Activated naive CD8-positive, alpha-beta T cell treated with anti-CD3 and anti-CD28 coated beads, Interleukin-2, amount 50 U/mL, for 24 hours (primary cell): ENCODE measurements at regions not wholly inside any gene's neighbourhood (a gene's known extent, or its start where the extent isn't known, plus 50 kb on each side); places are given as distances from the start of the nearest gene placed in this dataset.

Source experiments
- ATAC-seq: fragments of 150-1000 bp; cut with Tn5 transposase; one replicate; pipeline ENCODE4 v1.10.0; 2021
- DNase-seq: peaks from one replicate; pipeline ENCODE4 v3.0.0; 2021
- H3K27ac Mint-ChIP-seq: one replicate; pipeline ENCODE4 v1.8.0; 2021; ENCODE audit warnings: mild to moderate bottlenecking, mixed read lengths
- H3K27me3 Mint-ChIP-seq: one replicate; pipeline ENCODE4 v1.8.0; 2021; ENCODE audit warnings: mixed read lengths
- H3K36me3 Mint-ChIP-seq: one replicate; pipeline ENCODE4 v1.8.0; 2021; ENCODE audit warnings: low read depth, mixed read lengths
- H3K4me1 Mint-ChIP-seq: one replicate; pipeline ENCODE4 v1.8.0; 2021; ENCODE audit warnings: mixed read lengths
- H3K4me3 Mint-ChIP-seq: one replicate; pipeline ENCODE4 v1.8.0; 2021; ENCODE audit warnings: mild to moderate bottlenecking, moderate library complexity, mixed read lengths
- H3K9me3 Mint-ChIP-seq: one replicate; pipeline ENCODE4 v1.8.0; 2021; ENCODE audit warnings: mixed read lengths

- peaks cover 10% of the 10 kb centered on the region for H3K9me3 Mint-ChIP-seq
- H3K4me3 Mint-ChIP-seq, result no peak overlapping the region
- no peak for DNase-seq
- no peak overlapping the region for H3K27ac Mint-ChIP-seq
- no peaks in the 10 kb centered on the region for H3K36me3 Mint-ChIP-seq
- no peak for ATAC-seq
- no peaks in the 10 kb centered on the region for H3K4me1 Mint-ChIP-seq
- H3K27me3 Mint-ChIP-seq, result no peaks in the 10 kb centered on the region
These were observed 817.5 kb downstream of the CDH11 start for GRCh38 chr16:64304396-64304795.

- DNase-seq (no peak), ATAC-seq (no peak)
- H3K27me3 Mint-ChIP-seq, result no peaks in the 10 kb centered on the region
- H3K27ac Mint-ChIP-seq, result no peak overlapping the region
- H3K4me3 Mint-ChIP-seq, result no peak overlapping the region
- H3K9me3 Mint-ChIP-seq, result peaks cover 24% of the 10 kb centered on the region
- no peaks in the 10 kb centered on the region for H3K36me3 Mint-ChIP-seq
- H3K4me1 Mint-ChIP-seq, result no peaks in the 10 kb centered on the region
These were observed 823.8 kb downstream of the CDH11 start for GRCh38 chr16:64297863-64298600.

- Mint-ChIP-seq H3K4me1 (no peaks in the 10 kb centered on the region), H3K9me3 (peaks cover 28% of the 10 kb centered on the region), H3K4me3 (no peak overlapping the region), H3K27ac (no peak overlapping the region), H3K36me3 (no peaks in the 10 kb centered on the region), H3K27me3 (no peaks in the 10 kb centered on the region)
- DNase-seq, result no peak
- ATAC-seq, result no peak
These were observed 826.4 kb downstream of the CDH11 start for GRCh38 chr16:64295466-64295865.

- H3K4me1 Mint-ChIP-seq, result no peaks in the 10 kb centered on the region
These were observed 828.9 kb downstream of the CDH11 start for GRCh38 chr16:64292953-64293352.

GRCh38 chr16:64292161-64292560 lies 829.7 kb downstream of the CDH11 start:
- Mint-ChIP-seq H3K36me3 (no peaks in the 10 kb centered on the region), H3K4me3 (no peak overlapping the region), H3K27ac (no peak overlapping the region), H3K27me3 (no peaks in the 10 kb centered on the region), H3K4me1 (no peaks in the 10 kb centered on the region), H3K9me3 (peaks cover 17% of the 10 kb centered on the region)
- ATAC-seq (no peak), DNase-seq (no peak)

More at GRCh38 chr16:64292953-64293352, 828.9 kb downstream of the CDH11 start:
- DNase-seq (no peak), ATAC-seq (no peak)
- Mint-ChIP-seq H3K27ac (no peak overlapping the region), H3K36me3 (no peaks in the 10 kb centered on the region), H3K9me3 (peaks cover 22% of the 10 kb centered on the region), H3K4me3 (no peak overlapping the region), H3K27me3 (no peaks in the 10 kb centered on the region)

GRCh38 chr16:64290461-64290860 lies 831.4 kb downstream of the CDH11 start:
- no peaks in the 10 kb centered on the region for H3K27me3 Mint-ChIP-seq
- no peak overlapping the region for H3K4me3 Mint-ChIP-seq
- no peaks in the 10 kb centered on the region for H3K4me1 Mint-ChIP-seq
- DNase-seq, result no peak
- no peak for ATAC-seq
- H3K9me3 Mint-ChIP-seq, result peaks cover 21% of the 10 kb centered on the region
- H3K27ac Mint-ChIP-seq, result no peak overlapping the region
- H3K36me3 Mint-ChIP-seq, result no peaks in the 10 kb centered on the region

GRCh38 chr16:64287655-64288528 lies 834.0 kb downstream of the CDH11 start:
- H3K27me3 Mint-ChIP-seq, result no peaks in the 10 kb centered on the region
- H3K27ac Mint-ChIP-seq, result no peak overlapping the region
- no peak overlapping the region for H3K4me3 Mint-ChIP-seq
- no peak for DNase-seq
- no peaks in the 10 kb centered on the region for H3K4me1 Mint-ChIP-seq
- H3K36me3 Mint-ChIP-seq, result no peaks in the 10 kb centered on the region
- peaks cover 19% of the 10 kb centered on the region for H3K9me3 Mint-ChIP-seq
- no peak for ATAC-seq

- Mint-ChIP-seq H3K36me3 (no peaks in the 10 kb centered on the region), H3K4me1 (no peaks in the 10 kb centered on the region), H3K9me3 (peaks cover 25% of the 10 kb centered on the region), H3K27ac (no peak overlapping the region), H3K4me3 (no peak overlapping the region), H3K27me3 (no peaks in the 10 kb centered on the region)
- DNase-seq (no peak), ATAC-seq (no peak)
These were observed 839.7 kb downstream of the CDH11 start for GRCh38 chr16:64282181-64282580.

- Mint-ChIP-seq H3K4me1 (no peaks in the 10 kb centered on the region), H3K4me3 (no peak overlapping the region), H3K27ac (no peak overlapping the region), H3K27me3 (no peaks in the 10 kb centered on the region), H3K9me3 (peaks cover 18% of the 10 kb centered on the region), H3K36me3 (no peaks in the 10 kb centered on the region)
- ATAC-seq (no peak), DNase-seq (no peak)
These were observed 841.5 kb downstream of the CDH11 start for GRCh38 chr16:64280317-64280716.

- Mint-ChIP-seq H3K4me3 (no peak overlapping the region), H3K9me3 (peaks cover 13% of the 10 kb centered on the region), H3K27me3 (no peaks in the 10 kb centered on the region), H3K27ac (no peak overlapping the region), H3K4me1 (no peaks in the 10 kb centered on the region), H3K36me3 (no peaks in the 10 kb centered on the region)
- no peak for DNase-seq
- ATAC-seq, result no peak
These were observed 843.7 kb downstream of the CDH11 start for GRCh38 chr16:64278196-64278595.

- Mint-ChIP-seq H3K9me3 (peaks cover 26% of the 10 kb centered on the region), H3K27ac (no peak overlapping the region), H3K36me3 (no peaks in the 10 kb centered on the region), H3K27me3 (no peaks in the 10 kb centered on the region), H3K4me3 (no peak overlapping the region), H3K4me1 (no peaks in the 10 kb centered on the region)
- ATAC-seq, result no peak
- DNase-seq, result no peak
These were observed 845.2 kb downstream of the CDH11 start for GRCh38 chr16:64276646-64277045.

- Mint-ChIP-seq H3K9me3 (peaks cover 27% of the 10 kb centered on the region), H3K36me3 (no peaks in the 10 kb centered on the region), H3K27me3 (no peaks in the 10 kb centered on the region), H3K4me3 (no peak overlapping the region), H3K4me1 (no peaks in the 10 kb centered on the region), H3K27ac (no peak overlapping the region)
- ATAC-seq (no peak), DNase-seq (no peak)
These were observed 849.8 kb downstream of the CDH11 start for GRCh38 chr16:64272028-64272427.

GRCh38 chr16:64269756-64270155 lies 852.1 kb downstream of the CDH11 start:
- H3K36me3 Mint-ChIP-seq, result no peaks in the 10 kb centered on the region
- no peaks in the 10 kb centered on the region for H3K27me3 Mint-ChIP-seq
- no peak for DNase-seq
- peaks cover 27% of the 10 kb centered on the region for H3K9me3 Mint-ChIP-seq
- no peaks in the 10 kb centered on the region for H3K4me1 Mint-ChIP-seq
- no peak overlapping the region for H3K27ac Mint-ChIP-seq
- H3K4me3 Mint-ChIP-seq, result no peak overlapping the region
- ATAC-seq, result no peak

- no peaks in the 10 kb centered on the region for H3K4me1 Mint-ChIP-seq
- DNase-seq (no peak), ATAC-seq (no peak)
- H3K4me3 Mint-ChIP-seq, result no peak overlapping the region
- H3K27ac Mint-ChIP-seq, result no peak overlapping the region
- H3K36me3 Mint-ChIP-seq, result no peaks in the 10 kb centered on the region
- peaks cover 19% of the 10 kb centered on the region for H3K9me3 Mint-ChIP-seq
- no peaks in the 10 kb centered on the region for H3K27me3 Mint-ChIP-seq
These were observed 856.1 kb downstream of the CDH11 start for GRCh38 chr16:64265756-64266155.
